HCT116 (cell line): ENCODE measurements at regions not wholly inside any gene's neighbourhood (a gene's known extent, or its start where the extent isn't known, plus 50 kb on each side); places are given as distances from the start of the nearest gene placed in this dataset.

Experiments used
- ATF3 ChIP-seq: IDR thresholded peaks from 2 replicates; pipeline ENCODE4 v1.6.1; 2012
- CTCF ChIP-seq, 3 experiments: fragments of 200-600 bp in 1 of 3; sonication (generic) in 1 of 3; IDR thresholded peaks in 2 of 3; conservative IDR thresholded peaks in 1 of 3; 2 replicates each; pipeline ENCODE4 v1.5.1; 2012 to 2017; ENCODE audit warnings: low read depth in 2 of 3, low read length in 2 of 3, antibody characterized with exemption in 1 of 3, borderline replicate concordance in 1 of 3, control low read depth in 1 of 3, mild to moderate bottlenecking in 1 of 3, mixed read lengths in 1 of 3, mixed run types in 1 of 3, moderate library complexity in 1 of 3; ENCODE audit not compliant: insufficient read depth in 1 of 3
- EZH2 ChIP-seq: fragments of 200-600 bp; sonication (generic); IDR thresholded peaks from 2 replicates; pipeline ENCODE4 v1.6.1; 2017; ENCODE audit warnings: antibody characterized with exemption, mixed run types
- EZH2phosphoT487 ChIP-seq: fragments of 200-600 bp; IDR thresholded peaks from 2 replicates; pipeline ENCODE4 v1.6.1; 2018; ENCODE audit warnings: antibody characterized with exemption, borderline replicate concordance
- POLR2A ChIP-seq: IDR thresholded peaks from 2 replicates; pipeline ENCODE4 v1.7.0; 2011; ENCODE audit warnings: borderline replicate concordance; ENCODE audit not compliant: insufficient read depth, insufficient read length; ENCODE audit errors: extremely low read depth
- POLR2AphosphoS5 ChIP-seq: IDR thresholded peaks from 2 replicates; pipeline ENCODE4 v1.6.1; 2011; ENCODE audit warnings: mild to moderate bottlenecking, low read depth, low read length, moderate library complexity
- REST ChIP-seq: IDR thresholded peaks from 2 replicates; pipeline ENCODE4 v1.6.1; 2012; ENCODE audit warnings: low read depth
- YY1 ChIP-seq: IDR thresholded peaks from 2 replicates; pipeline ENCODE4 v1.6.1; 2011; ENCODE audit warnings: low read length, low read depth, moderate library complexity, mild to moderate bottlenecking; ENCODE audit not compliant: insufficient replicate concordance; ENCODE audit errors: extremely low read depth
- ZNF274 ChIP-seq: fragments of 200-500 bp; sonication (Bioruptor generic); IDR thresholded peaks from 2 replicates; pipeline ENCODE4 v1.6.1; 2014; ENCODE audit warnings: mild to moderate bottlenecking, low read depth, low read length, inconsistent platforms

GRCh38 chr6:144364208-144364720, 79.1 kb downstream of the UTRN start:
- TF ChIP-seq EZH2 (no peak), YY1 (no peak), POLR2A (no peak), CTCF (IDR thresholded peaks at IDR 0.05 in 2 of 3, conservative IDR thresholded peaks at IDR 0.05 in 1 of 3; ENCODE audit: borderline replicate concordance in 1 of 3, insufficient read depth in 1 of 3, low read depth in 2 of 3, low read length in 2 of 3) (no peak), EZH2phosphoT487 (no peak), REST (no peak), ZNF274 (no peak), POLR2AphosphoS5 (no peak), ATF3 (no peak)
